DMS153 treated with DMSO at 0.1 percent for 48 hours (cell line): ENCODE measurements at regions not wholly inside any gene's neighbourhood (a gene's known extent, or its start where the extent isn't known, plus 50 kb on each side); places are given as distances from the start of the nearest gene placed in this dataset.

Experiments
- DNase-seq: peaks from one replicate; lab custom pipeline; 2025; ENCODE audit not compliant: unreplicated experiment; lab: John Stamatoyannopoulos, UW

- DNase-seq, result no peak
Observed at GRCh38 chrX:148361641-148362040, 138.8 kb upstream of the AFF2 start.

GRCh38 chrX:148363471-148364235 is 136.8 kb upstream of the AFF2 start:
- DNase-seq, result no peak

GRCh38 chrX:148365233-148365632 is 135.2 kb upstream of the AFF2 start:
- DNase-seq, result no peak

GRCh38 chrX:148371291-148371690 is 129.1 kb upstream of the AFF2 start:
- no peak for DNase-seq

- no peak for DNase-seq
Observed at GRCh38 chrX:148372925-148373324, 127.5 kb upstream of the AFF2 start.

GRCh38 chrX:148376342-148376741 is 124.1 kb upstream of the AFF2 start:
- no peak for DNase-seq

GRCh38 chrX:148380107-148380506 is 120.3 kb upstream of the AFF2 start:
- no peak for DNase-seq

GRCh38 chrX:148380650-148381561 is 119.5 kb upstream of the AFF2 start:
- no peak for DNase-seq

GRCh38 chrX:148381603-148382002 is 118.8 kb upstream of the AFF2 start:
- DNase-seq, result no peak

GRCh38 chrX:148382983-148383382 is 117.4 kb upstream of the AFF2 start:
- DNase-seq, result peak; percentile 16

- DNase-seq, result no peak
Observed at GRCh38 chrX:148385471-148385870, 114.9 kb upstream of the AFF2 start.

GRCh38 chrX:148389629-148390028 is 110.8 kb upstream of the AFF2 start:
- no peak for DNase-seq

- DNase-seq, result no peak
Observed at GRCh38 chrX:148412006-148412405, 88.4 kb upstream of the AFF2 start.

- no peak for DNase-seq
Observed at GRCh38 chrX:148416142-148416541, 84.3 kb upstream of the AFF2 start.

- no peak for DNase-seq
Observed at GRCh38 chrX:148416931-148417330, 83.5 kb upstream of the AFF2 start.

GRCh38 chrX:148417934-148418333 is 82.5 kb upstream of the AFF2 start:
- no peak for DNase-seq

GRCh38 chrX:148422526-148422925 is 77.9 kb upstream of the AFF2 start:
- DNase-seq, result no peak

- DNase-seq, result no peak
Observed at GRCh38 chrX:148424570-148424969, 75.8 kb upstream of the AFF2 start.

- no peak for DNase-seq
Observed at GRCh38 chrX:148426467-148426866, 74.0 kb upstream of the AFF2 start.

GRCh38 chrX:148441387-148441786 is 59.0 kb upstream of the AFF2 start:
- peak; percentile 52 for DNase-seq

- no peak for DNase-seq
Observed at GRCh38 chrX:148443216-148443615, 57.2 kb upstream of the AFF2 start.

GRCh38 chrX:148448686-148449085 is 51.7 kb upstream of the AFF2 start:
- DNase-seq, result no peak
